ENCODE measurements at regions not wholly inside any gene's neighbourhood (a gene's known extent, or its start where the extent isn't known, plus 50 kb on each side); places are given as distances from the start of the nearest gene placed in this dataset.

DNA sequence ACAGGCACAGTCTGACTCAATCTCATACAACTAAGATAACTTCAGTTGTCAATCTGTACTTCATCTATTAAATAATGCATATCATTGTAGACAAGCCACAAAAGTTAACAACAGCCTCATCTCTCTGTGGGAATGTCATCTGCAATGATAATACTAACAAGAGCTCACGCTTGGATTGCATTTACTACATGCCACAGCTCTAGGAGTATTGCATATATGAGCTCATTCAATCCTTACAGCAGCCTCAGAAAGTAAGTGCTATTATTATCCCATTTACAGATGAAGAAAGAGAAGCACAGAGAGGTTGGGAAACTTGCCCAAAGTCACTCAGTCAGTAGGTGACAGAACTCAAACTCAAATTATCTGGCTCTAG, 105.7 kb upstream of the GUCA2B start:
- Histone ChIP-seq H3K9me3 (no peaks in the 10 kb centered on the region), H3K4me3 (no peak overlapping the region), H3K36me3 (no peaks in the 10 kb centered on the region), H3K4me1 (peaks cover 14% of the 10 kb centered on the region), H3K4me2 (no peak overlapping the region), H4K20me1 (no peaks in the 10 kb centered on the region), H3K27ac (no peak overlapping the region), H3K27me3 (no peaks in the 10 kb centered on the region), H3K9ac (no peak overlapping the region)
- TF ChIP-seq Cebpa-rat (IDR thresholded peaks at IDR 0.05), result no peak

DNA sequence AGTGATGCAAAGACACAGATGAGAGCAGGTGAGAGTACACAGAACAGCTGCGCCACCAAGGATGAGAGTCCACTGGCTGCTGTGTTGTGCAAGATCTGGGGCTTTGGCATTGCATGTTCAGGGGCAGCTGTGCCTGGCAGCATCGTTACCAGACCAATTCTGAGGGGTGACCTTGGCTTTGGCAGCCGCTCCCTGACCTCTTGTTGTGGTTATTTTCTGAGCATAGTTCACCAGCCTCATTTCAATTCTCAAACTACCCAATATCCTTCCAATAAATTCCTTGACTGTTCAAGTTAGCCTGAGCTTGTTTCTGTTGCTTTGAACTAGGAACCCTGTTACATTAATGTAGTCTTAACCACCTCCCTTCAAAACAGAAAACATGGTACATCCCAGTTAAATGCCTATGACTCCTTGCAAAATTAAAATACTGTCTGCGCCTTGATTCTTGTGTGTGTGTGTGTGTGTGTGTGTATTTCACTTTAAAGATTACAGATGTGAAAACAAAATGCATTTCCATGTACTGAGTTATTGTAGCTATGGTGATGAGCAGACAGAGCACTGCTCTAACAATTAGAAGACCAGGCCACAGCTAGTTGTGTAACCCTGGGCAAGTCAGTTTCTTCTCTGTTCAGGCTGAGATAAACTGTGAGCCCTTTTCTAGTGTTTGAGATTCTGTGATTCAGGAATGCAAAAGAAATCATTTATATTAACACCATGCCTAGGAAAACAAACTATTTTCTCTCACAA, 106.3 kb upstream of the GUCA2B start:
- no peaks in the 10 kb centered on the region for H3K27me3 ChIP-seq
- H3K36me3 ChIP-seq, result no peaks in the 10 kb centered on the region
- no peak overlapping the region for H3K27ac ChIP-seq
- no peaks in the 10 kb centered on the region for H4K20me1 ChIP-seq
- H3K4me2 ChIP-seq, result no peak overlapping the region
- TF ChIP-seq Cebpa-rat (IDR thresholded peaks at IDR 0.05), result no peak
- no peak overlapping the region for H3K4me3 ChIP-seq
- peaks cover 9% of the 10 kb centered on the region for H3K4me1 ChIP-seq
- no peak overlapping the region for H3K9ac ChIP-seq
- H3K9me3 ChIP-seq, result no peaks in the 10 kb centered on the region

DNA sequence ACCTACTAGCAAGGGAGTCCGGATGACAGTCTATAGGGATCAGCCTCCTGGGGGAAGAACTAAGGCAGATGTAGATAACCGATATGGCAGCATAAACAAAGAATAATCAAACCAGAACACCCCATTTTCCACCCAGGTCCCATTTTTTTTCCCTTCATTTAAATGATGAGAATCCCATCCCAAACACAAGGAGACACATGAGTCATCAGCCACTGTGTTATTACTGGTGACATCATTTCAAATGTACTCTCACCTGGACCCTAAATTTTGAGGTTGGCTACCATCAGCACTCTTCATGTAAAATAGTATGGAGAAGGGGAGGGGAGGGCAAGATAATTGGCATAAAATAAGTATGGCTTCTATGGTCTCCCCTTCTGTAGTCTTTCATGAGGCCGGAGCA, 108.9 kb upstream of the GUCA2B start:
- Histone ChIP-seq H3K4me2 (no peak overlapping the region), H3K9me3 (no peaks in the 10 kb centered on the region), H3K4me3 (no peak overlapping the region), H3K9ac (no peak overlapping the region), H3K4me1 (no peaks in the 10 kb centered on the region), H3K36me3 (no peaks in the 10 kb centered on the region), H3K27ac (no peak overlapping the region), H3K27me3 (no peaks in the 10 kb centered on the region), H4K20me1 (no peaks in the 10 kb centered on the region)
- TF ChIP-seq Cebpa-rat (IDR thresholded peaks at IDR 0.05), result no peak

DNA sequence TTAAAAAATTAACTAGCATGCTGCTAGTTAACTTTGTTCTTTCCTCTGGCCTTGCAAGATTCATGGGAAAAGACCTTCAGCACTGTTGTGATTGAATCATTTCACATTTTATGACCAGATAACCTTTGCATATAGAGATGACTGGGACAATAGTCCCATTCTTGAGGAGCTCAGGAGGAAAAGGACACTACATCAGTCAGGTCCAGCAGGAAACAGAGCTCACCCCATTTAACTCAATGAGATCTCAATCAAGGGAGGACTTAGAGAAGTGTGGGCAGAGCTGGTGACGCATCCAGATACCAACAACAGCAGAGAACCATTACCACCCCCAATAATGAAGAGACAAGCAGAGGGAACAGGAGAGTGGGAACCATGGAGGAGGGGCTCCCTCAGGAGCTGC, 109.4 kb upstream of the GUCA2B start:
- no peak overlapping the region for H3K9ac ChIP-seq

DNA sequence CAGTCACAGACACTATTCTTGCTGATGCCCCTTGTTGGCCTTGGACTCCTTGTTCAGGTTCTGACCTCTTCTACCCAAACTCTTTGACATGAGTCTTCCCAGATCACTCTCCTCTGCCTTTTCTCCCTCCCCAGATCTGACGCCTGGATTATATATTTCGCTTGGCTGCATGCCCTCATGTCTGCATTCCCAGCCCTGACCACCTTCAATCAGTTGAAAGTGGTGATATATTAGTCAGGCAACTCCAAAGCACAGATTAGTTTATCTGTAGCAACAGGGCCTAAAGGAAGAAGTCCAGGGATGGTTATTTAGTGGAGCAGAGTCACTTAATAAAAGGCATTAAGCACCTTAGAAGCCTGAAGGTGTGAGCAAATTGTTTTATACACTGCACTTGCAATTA, 110.0 kb upstream of the GUCA2B start:
- H3K4me1 ChIP-seq, result no peaks in the 10 kb centered on the region
- no peak overlapping the region for H3K4me3 ChIP-seq
- H4K20me1 ChIP-seq, result no peaks in the 10 kb centered on the region
- TF ChIP-seq Cebpa-rat (IDR thresholded peaks at IDR 0.05), result no peak
- no peaks in the 10 kb centered on the region for H3K36me3 ChIP-seq
- H3K9me3 ChIP-seq, result no peaks in the 10 kb centered on the region
- H3K27ac ChIP-seq, result no peak overlapping the region
- H3K4me2 ChIP-seq, result no peak overlapping the region
- no peak overlapping the region for H3K9ac ChIP-seq
- no peaks in the 10 kb centered on the region for H3K27me3 ChIP-seq

More for the DNA sequence above, 109.4 kb upstream of the GUCA2B start:
- no peaks in the 10 kb centered on the region for H3K27me3 ChIP-seq
- H3K4me3 ChIP-seq, result no peak overlapping the region
- H3K9me3 ChIP-seq, result no peaks in the 10 kb centered on the region
- H3K4me1 ChIP-seq, result no peaks in the 10 kb centered on the region
- H3K4me2 ChIP-seq, result no peak overlapping the region
- H3K27ac ChIP-seq, result no peak overlapping the region
- TF ChIP-seq Cebpa-rat (IDR thresholded peaks at IDR 0.05), result no peak
- H4K20me1 ChIP-seq, result no peaks in the 10 kb centered on the region
- no peaks in the 10 kb centered on the region for H3K36me3 ChIP-seq

DNA sequence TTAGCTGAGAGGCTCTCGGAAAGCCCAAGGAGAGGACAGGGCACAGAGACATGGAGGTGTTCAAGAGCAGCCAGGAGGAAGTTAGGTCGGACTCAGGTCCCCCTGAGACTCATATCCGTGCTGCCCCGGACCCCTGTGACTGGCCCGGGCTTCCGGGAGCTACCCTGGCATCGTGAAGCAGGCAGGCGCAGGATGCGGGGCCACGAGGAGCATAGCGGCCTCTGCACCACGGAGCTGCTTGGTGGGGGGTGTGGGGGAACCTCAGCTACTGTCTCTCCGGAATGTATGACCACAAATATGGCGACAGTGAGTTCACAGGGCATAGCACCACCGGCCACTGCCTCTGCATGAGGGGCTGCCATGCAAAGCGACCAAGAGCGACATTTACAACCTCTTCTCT, 112.2 kb upstream of the GUCA2B start:
- Histone ChIP-seq H3K4me1 (peaks cover 5% of the 10 kb centered on the region; the same call in 1 of the 2 replicates), H3K27ac (no peak overlapping the region), H3K27me3 (no peaks in the 10 kb centered on the region), H3K9me3 (no peaks in the 10 kb centered on the region), H3K36me3 (no peaks in the 10 kb centered on the region), H3K4me2 (no peak overlapping the region), H3K9ac (no peak overlapping the region), H4K20me1 (no peaks in the 10 kb centered on the region), H3K4me3 (no peak overlapping the region)
- TF ChIP-seq Cebpa-rat (IDR thresholded peaks at IDR 0.05), result no peak

DNA sequence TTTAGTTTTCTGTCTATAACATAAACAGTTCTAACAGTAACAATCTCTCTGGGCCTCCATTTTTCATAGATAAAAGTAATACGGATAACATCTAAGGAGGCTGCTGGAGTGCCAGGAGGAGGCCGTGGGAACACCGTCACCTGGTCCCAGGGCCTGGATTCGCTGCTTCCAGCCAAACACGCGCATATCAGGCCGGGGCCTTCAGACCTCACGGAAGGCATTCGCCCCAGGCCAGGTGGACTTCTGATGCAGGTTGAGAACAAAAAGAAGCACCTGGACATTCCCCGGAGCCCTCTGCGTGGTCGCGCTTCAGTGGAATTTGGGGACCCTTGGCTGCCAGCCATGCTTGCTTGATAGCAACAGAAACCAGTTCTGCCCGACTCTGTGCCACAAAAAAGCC, 113.1 kb upstream of the GUCA2B start:
- Histone ChIP-seq H4K20me1 (no peaks in the 10 kb centered on the region), H3K9me3 (no peaks in the 10 kb centered on the region), H3K9ac (no peak overlapping the region), H3K36me3 (no peaks in the 10 kb centered on the region), H3K27ac (no peak overlapping the region), H3K4me3 (no peak overlapping the region), H3K4me2 (no peak overlapping the region), H3K27me3 (no peaks in the 10 kb centered on the region; the same call in 1 of the 2 replicates), H3K4me1 (peaks cover 6% of the 10 kb centered on the region)
- TF ChIP-seq Cebpa-rat (IDR thresholded peaks at IDR 0.05), result no peak

DNA sequence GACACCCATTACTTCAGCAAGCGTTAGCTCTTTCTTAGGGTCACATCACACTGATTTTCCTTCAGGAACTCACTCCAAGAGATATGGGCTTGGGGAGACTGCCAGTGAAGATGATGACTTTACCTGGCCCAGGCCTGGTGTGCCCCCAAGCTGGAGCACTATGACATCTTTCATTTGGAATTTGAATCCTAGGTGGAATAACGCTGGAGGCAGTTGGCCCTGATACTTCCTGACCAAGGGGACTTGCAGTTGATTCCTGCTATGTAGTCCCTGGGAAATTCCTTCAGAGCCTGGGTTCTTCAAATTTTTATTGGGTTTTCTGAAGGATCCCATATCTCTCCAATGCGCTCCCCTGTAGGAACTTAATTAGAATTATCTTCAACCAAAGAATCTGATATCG, 114.9 kb upstream of the GUCA2B start:
- no peak overlapping the region for H3K27ac ChIP-seq
- no peak overlapping the region for H3K9ac ChIP-seq
- H3K9me3 ChIP-seq, result no peaks in the 10 kb centered on the region
- no peak overlapping the region for H3K4me3 ChIP-seq
- H3K4me2 ChIP-seq, result no peak overlapping the region
- peaks cover 8% of the 10 kb centered on the region; the same call in 1 of the 2 replicates for H3K27me3 ChIP-seq
- TF ChIP-seq Cebpa-rat (IDR thresholded peaks at IDR 0.05), result no peak
- peaks cover 14% of the 10 kb centered on the region for H3K4me1 ChIP-seq
- H4K20me1 ChIP-seq, result no peaks in the 10 kb centered on the region
- H3K36me3 ChIP-seq, result no peaks in the 10 kb centered on the region

DNA sequence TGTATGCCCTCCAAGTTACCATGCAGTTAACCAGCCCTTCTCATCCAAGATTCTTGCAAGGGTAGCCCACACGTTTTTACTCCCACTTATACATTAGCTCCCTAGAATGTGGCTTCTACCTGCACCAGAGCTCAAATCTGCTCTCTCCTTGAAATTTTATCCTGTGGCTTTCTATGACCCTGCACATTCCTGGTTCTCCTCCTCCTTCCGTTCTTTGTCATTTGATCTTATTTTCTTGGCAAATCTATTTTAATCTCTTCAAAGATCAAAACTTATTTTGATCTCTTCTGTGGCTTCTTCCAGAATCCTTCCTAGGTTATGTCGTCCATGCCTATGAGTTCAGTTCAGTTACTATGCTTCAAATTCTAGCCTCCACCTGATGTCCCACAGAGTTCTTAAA, 115.6 kb upstream of the GUCA2B start:
- H3K4me2 ChIP-seq, result no peak overlapping the region
- no peaks in the 10 kb centered on the region for H3K36me3 ChIP-seq
- H4K20me1 ChIP-seq, result no peaks in the 10 kb centered on the region
- H3K27ac ChIP-seq, result no peak overlapping the region
- TF ChIP-seq Cebpa-rat (IDR thresholded peaks at IDR 0.05), result no peak
- no peak overlapping the region for H3K4me3 ChIP-seq
- no peak overlapping the region for H3K9ac ChIP-seq
- H3K4me1 ChIP-seq, result peaks cover 14% of the 10 kb centered on the region
- no peaks in the 10 kb centered on the region for H3K9me3 ChIP-seq
- H3K27me3 ChIP-seq, result peaks cover 8% of the 10 kb centered on the region; the same call in 1 of the 2 replicates

DNA sequence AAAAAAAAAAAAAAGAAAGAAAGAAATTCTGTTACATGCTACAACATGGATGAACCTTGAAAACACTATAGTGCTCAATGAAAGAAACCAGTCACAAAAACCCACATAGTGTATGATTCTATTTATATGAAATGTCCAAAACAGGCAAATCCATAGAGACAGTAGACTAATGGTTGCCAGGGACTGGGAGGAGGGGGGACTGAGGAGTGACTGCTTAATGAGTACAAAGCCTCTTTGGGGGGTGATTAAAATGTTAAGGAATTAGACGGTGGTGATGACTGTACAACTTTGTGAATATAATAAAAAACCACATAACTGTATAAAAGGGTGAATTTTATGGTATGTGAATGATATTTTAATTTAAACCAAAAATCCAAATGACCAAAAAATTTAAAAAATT, 116.0 kb upstream of the GUCA2B start:
- Histone ChIP-seq H3K4me2 (no peak overlapping the region), H3K9ac (no peak overlapping the region), H4K20me1 (no peaks in the 10 kb centered on the region), H3K4me3 (no peak overlapping the region), H3K36me3 (no peaks in the 10 kb centered on the region), H3K27ac (no peak overlapping the region), H3K4me1 (peaks cover 14% of the 10 kb centered on the region), H3K27me3 (peaks cover 8% of the 10 kb centered on the region; the same call in 1 of the 2 replicates), H3K9me3 (no peaks in the 10 kb centered on the region)
- TF ChIP-seq Cebpa-rat (IDR thresholded peaks at IDR 0.05), result no peak

All from BLaER1 (cell line).